ENCODE measurements at regions not wholly inside any gene's neighbourhood (a gene's known extent, or its start where the extent isn't known, plus 50 kb on each side); places are given as distances from the start of the nearest gene placed in this dataset.

DNA sequence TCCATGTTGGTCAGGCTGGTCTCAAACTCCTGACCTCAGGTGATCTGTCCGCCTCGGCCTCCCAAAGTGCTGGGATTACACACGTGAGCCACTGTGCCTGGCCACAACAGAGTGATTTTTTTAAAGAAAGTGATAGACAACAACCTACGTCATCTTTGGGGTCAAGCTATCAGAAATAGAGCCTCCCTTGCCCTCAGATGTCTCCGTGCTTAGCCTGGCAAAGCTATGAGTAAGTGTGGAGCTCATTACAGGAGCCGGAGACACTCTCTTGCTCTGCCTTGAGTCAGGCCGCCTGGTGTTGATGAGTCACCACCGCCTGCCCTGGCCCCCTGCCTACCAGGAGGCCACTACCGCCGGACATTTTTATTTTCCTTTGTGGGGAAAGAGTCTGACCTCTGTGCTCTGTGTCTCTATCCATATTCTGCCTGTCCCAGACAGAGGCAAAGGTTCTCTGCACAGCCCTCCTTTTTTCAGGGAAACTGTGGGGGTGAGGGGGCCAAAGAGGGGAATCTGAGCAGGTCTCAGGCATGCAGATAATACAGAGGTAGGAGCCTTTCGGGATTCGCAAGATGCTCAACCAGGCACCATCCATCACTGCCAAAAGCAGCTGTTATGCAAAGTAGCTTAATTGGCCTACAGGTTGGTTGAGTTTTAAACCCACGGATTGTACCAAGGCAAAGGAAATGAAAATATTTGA, 123.7 kb upstream of the CPEB4 start (continued):
- TF ChIP-seq, protein P1, sequence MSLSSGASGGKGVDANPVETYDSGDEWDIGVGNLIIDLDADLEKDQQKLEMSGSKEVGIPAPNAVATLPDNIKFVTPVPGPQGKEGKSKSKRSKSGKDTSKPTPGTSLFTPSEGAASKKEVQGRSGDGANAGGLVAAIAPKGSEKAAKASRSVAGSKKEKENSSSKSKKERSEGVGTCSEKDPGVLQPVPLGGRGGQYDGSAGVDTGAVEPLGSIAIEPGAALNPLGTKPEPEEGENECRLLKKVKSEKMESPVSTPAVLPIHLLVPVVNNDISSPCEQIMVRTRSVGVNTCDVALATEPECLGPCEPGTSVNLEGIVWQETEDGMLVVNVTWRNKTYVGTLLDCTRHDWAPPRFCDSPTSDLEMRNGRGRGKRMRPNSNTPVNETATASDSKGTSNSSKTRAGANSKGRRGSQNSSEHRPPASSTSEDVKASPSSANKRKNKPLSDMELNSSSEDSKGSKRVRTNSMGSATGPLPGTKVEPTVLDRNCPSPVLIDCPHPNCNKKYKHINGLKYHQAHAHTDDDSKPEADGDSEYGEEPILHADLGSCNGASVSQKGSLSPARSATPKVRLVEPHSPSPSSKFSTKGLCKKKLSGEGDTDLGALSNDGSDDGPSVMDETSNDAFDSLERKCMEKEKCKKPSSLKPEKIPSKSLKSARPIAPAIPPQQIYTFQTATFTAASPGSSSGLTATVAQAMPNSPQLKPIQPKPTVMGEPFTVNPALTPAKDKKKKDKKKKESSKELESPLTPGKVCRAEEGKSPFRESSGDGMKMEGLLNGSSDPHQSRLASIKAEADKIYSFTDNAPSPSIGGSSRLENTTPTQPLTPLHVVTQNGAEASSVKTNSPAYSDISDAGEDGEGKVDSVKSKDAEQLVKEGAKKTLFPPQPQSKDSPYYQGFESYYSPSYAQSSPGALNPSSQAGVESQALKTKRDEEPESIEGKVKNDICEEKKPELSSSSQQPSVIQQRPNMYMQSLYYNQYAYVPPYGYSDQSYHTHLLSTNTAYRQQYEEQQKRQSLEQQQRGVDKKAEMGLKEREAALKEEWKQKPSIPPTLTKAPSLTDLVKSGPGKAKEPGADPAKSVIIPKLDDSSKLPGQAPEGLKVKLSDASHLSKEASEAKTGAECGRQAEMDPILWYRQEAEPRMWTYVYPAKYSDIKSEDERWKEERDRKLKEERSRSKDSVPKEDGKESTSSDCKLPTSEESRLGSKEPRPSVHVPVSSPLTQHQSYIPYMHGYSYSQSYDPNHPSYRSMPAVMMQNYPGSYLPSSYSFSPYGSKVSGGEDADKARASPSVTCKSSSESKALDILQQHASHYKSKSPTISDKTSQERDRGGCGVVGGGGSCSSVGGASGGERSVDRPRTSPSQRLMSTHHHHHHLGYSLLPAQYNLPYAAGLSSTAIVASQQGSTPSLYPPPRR (CRISPR knock-in tag; IDR thresholded peaks at IDR 0.05; ENCODE audit: borderline replicate concordance): 0 out of 2 replicates have a peak, but pooled peaks have one; percentile 28
- peak; percentile 85 for TF ChIP-seq CREB1 (IDR thresholded peaks at IDR 0.05)
- TF ChIP-seq CREB1 (CRISPR knock-in tag; IDR thresholded peaks at IDR 0.05): 0 out of 2 replicates have a peak, but pooled peaks have one; percentile 32
- no peak for TF ChIP-seq KLF16 (CRISPR knock-in tag; IDR thresholded peaks at IDR 0.05)
- TF ChIP-seq NR2F1 (CRISPR knock-in tag; IDR thresholded peaks at IDR 0.05): peak; percentile 29 to 40; a peak in 2 of 4 replicates
- TF ChIP-seq, protein P2, sequence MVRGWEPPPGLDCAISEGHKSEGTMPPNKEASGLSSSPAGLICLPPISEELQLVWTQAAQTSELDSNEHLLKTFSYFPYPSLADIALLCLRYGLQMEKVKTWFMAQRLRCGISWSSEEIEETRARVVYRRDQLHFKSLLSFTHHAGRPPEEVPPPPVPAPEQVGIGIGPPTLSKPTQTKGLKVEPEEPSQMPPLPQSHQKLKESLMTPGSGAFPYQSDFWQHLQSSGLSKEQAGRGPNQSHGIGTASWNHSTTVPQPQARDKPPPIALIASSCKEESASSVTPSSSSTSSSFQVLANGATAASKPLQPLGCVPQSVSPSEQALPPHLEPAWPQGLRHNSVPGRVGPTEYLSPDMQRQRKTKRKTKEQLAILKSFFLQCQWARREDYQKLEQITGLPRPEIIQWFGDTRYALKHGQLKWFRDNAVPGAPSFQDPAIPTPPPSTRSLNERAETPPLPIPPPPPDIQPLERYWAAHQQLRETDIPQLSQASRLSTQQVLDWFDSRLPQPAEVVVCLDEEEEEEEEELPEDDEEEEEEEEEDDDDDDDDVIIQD (CRISPR knock-in tag; IDR thresholded peaks at IDR 0.05; ENCODE audit: low read depth): peak; percentile 28; the same call in 1 of the 2 replicates
- peak; percentile 80; the same call in 1 of the 2 replicates for TF ChIP-seq ZMYM3 (CRISPR knock-in tag; IDR thresholded peaks at IDR 0.05)
- TF ChIP-seq, protein P3, sequence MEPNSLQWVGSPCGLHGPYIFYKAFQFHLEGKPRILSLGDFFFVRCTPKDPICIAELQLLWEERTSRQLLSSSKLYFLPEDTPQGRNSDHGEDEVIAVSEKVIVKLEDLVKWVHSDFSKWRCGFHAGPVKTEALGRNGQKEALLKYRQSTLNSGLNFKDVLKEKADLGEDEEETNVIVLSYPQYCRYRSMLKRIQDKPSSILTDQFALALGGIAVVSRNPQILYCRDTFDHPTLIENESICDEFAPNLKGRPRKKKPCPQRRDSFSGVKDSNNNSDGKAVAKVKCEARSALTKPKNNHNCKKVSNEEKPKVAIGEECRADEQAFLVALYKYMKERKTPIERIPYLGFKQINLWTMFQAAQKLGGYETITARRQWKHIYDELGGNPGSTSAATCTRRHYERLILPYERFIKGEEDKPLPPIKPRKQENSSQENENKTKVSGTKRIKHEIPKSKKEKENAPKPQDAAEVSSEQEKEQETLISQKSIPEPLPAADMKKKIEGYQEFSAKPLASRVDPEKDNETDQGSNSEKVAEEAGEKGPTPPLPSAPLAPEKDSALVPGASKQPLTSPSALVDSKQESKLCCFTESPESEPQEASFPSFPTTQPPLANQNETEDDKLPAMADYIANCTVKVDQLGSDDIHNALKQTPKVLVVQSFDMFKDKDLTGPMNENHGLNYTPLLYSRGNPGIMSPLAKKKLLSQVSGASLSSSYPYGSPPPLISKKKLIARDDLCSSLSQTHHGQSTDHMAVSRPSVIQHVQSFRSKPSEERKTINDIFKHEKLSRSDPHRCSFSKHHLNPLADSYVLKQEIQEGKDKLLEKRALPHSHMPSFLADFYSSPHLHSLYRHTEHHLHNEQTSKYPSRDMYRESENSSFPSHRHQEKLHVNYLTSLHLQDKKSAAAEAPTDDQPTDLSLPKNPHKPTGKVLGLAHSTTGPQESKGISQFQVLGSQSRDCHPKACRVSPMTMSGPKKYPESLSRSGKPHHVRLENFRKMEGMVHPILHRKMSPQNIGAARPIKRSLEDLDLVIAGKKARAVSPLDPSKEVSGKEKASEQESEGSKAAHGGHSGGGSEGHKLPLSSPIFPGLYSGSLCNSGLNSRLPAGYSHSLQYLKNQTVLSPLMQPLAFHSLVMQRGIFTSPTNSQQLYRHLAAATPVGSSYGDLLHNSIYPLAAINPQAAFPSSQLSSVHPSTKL (CRISPR knock-in tag; IDR thresholded peaks at IDR 0.05): peak; percentile 75
- TF ChIP-seq, protein P4, sequence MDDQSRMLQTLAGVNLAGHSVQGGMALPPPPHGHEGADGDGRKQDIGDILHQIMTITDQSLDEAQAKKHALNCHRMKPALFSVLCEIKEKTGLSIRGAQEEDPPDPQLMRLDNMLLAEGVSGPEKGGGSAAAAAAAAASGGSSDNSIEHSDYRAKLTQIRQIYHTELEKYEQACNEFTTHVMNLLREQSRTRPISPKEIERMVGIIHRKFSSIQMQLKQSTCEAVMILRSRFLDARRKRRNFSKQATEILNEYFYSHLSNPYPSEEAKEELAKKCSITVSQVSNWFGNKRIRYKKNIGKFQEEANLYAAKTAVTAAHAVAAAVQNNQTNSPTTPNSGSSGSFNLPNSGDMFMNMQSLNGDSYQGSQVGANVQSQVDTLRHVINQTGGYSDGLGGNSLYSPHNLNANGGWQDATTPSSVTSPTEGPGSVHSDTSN (CRISPR knock-in tag; IDR thresholded peaks at IDR 0.05; ENCODE audit: borderline replicate concordance): no peak
- TF ChIP-seq IRF2 (CRISPR knock-in tag; IDR thresholded peaks at IDR 0.05): peak; percentile 59; the same call in 1 of the 2 replicates
- TF ChIP-seq YY1 (IDR thresholded peaks at IDR 0.05; ENCODE audit: insufficient read depth, insufficient replicate concordance, low read depth, low read length): peak; percentile 85
- no peak for TF ChIP-seq GPN1 (CRISPR knock-in tag; IDR thresholded peaks at IDR 0.05; ENCODE audit: borderline replicate concordance)
- TF ChIP-seq, protein P5, sequence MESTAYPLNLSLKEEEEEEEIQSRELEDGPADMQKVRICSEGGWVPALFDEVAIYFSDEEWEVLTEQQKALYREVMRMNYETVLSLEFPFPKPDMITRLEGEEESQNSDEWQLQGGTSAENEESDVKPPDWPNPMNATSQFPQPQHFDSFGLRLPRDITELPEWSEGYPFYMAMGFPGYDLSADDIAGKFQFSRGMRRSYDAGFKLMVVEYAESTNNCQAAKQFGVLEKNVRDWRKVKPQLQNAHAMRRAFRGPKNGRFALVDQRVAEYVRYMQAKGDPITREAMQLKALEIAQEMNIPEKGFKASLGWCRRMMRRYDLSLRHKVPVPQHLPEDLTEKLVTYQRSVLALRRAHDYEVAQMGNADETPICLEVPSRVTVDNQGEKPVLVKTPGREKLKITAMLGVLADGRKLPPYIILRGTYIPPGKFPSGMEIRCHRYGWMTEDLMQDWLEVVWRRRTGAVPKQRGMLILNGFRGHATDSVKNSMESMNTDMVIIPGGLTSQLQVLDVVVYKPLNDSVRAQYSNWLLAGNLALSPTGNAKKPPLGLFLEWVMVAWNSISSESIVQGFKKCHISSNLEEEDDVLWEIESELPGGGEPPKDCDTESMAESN (CRISPR knock-in tag; conservative IDR thresholded peaks at IDR 0.05): no peak
- peak; percentile 25 for TF ChIP-seq GABPB1 (CRISPR knock-in tag; IDR thresholded peaks at IDR 0.05)
- peak; percentile 76 for TF ChIP-seq NR2F6 (IDR thresholded peaks at IDR 0.05)
- TF ChIP-seq NR2F6 (CRISPR knock-in tag; IDR thresholded peaks at IDR 0.05): peak; percentile 84

Data from HepG2 (cell line).